ENCODE measurements at regions not wholly inside any gene's neighbourhood (a gene's known extent, or its start where the extent isn't known, plus 50 kb on each side); places are given as distances from the start of the nearest gene placed in this dataset.
"Not testable (repeated sequence)": the region's sequence is repeated elsewhere in the genome, so short reads cannot be mapped to it uniquely, and the experiment has no call there.

DNA sequence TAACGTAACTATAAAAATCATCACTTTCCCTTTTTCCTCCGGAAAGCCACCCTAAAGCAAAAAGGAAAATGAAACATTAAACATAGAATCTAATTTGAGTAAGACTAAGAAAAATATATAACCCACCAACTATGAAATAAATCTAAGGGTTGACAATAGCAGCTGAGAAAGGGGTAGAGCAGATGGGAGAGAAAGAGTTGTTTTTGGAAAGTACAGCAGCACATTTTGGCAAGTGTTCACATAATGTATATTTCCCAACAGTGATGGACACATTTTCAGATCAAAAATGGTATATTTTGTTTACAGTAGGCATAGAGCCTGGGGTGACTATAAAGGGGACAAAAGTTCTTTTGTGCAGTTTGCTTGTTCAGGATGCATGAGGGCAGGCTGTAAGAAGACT, 1287.4 kb upstream of the B3GALT2 start:
- DNase-seq, result no peak

- DNase-seq, result no peak
These were observed 1282.9 kb upstream of the B3GALT2 start for GRCh38 chr1:194469282-194469681.

DNA sequence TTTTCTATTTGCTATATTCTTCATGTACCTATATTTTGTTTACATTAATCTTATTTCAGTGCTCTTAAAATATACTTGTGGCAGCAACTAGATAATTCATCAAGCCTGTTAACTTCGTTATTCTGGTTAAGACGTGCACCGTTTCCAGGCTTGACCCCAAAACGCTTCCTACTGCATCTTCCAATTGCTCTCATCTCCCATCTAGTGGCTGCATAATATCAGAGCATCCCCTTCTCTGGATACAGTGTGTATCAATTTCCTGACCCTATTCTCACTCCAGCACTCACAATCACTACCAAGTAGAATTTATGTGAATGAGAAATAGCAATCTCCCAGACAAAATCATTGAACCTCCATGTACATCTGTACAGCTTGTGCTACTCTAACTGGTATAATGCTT, 1280.3 kb upstream of the B3GALT2 start:
- no peak for DNase-seq

- DNase-seq, result no peak
These were observed 1261.2 kb upstream of the B3GALT2 start for GRCh38 chr1:194447636-194448035.

- no peak for DNase-seq
These were observed 1258.8 kb upstream of the B3GALT2 start for GRCh38 chr1:194445244-194445643.

DNA sequence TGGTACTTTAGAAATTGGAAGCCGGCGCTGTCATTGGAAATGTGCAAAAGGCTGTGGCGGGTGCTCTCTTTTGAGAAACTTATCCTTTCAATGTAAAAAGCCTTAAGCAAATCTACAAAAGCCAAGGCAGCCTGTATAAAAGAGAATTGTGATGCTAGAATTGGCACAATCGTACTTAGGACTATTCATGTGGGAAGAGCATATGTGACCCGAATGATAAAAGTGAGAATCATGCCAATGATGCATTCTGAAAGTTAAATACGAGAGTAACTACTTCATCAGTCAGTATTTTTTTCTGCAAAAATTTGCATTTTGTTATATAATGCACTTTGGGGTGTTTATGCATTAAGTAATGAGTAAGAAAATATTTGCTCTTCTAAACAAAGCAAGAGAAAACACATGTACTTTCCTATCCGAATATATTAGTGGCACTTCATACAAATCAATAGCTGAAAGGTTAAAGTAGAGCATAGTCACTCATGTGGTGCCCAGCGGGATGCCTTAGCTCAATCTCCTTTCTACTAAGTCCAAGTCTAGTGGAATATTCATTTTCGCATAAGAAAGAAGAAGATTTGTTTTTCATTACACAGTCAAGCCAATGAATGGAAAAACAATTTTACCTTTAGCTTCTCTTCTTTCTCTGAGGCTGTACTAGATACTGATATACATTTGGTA, 1256.6 kb upstream of the B3GALT2 start:
- no peak for DNase-seq

DNA sequence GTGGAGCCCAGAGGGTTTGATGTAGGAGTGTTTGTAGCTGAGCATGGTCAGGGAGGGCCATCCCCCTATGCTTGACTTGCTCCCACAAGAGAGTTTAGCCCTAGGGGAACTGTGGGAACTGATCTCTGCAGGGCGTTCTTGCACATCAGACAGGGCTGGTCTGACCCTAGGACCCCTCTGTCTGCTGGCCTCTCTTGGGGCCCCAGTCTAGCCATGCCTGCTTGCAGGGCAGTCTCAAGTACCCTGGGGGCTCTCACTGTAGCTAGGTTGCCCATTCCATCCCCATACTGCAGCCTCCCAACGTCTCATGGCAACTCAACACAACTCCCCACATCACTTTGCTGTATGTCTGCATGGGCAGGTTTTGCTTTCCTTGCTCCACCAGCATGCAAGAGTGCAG, 1250.7 kb upstream of the B3GALT2 start:
- DNase-seq, result no peak

DNA sequence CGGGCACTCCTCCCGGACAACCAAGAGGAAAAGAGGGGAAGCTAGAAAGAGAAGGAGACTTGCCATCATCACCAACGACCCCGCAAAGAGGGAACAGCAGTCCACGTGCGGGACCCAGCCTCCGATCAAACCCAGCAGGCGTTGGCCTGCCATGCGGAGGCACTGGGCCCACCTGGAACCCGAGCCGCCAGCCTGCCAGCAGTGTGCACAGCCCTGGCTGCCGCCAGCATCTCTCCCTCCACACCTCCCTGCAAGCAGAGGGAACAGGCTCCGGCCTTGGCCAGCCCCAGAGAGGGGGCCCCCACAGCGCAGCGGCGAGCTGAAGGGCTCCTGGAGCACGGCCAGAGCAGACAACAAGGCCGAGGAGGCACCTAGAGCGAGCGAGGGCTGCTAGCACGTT, 1244.7 kb upstream of the B3GALT2 start:
- DNase-seq, result no peak

GRCh38 chr1:194420706-194421105, 1234.3 kb upstream of the B3GALT2 start:
- DNase-seq, result no peak

DNA sequence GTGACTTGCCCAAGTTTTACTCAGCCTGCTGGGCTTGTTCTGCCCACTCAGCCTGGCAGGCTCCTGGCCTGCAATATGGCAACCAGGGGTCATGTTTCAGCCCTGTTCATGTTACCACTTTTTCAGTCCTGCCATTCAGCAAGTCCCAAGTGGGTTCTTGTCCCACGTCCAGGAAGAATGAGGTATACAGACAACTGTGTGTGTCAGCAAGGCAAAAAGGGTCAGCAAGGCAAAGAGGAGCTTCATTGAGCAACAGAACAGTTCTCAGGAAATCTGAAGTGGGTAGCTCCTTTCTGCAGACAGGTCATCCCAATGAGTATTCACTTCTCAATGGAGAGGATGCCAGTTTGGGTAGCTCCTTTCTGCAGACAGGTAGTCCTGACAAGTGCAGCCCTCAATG, 1233.3 kb upstream of the B3GALT2 start:
- no peak for DNase-seq

- DNase-seq, result no peak
These were observed 1224.3 kb upstream of the B3GALT2 start for GRCh38 chr1:194410756-194411155.

- not testable (repeated sequence) for DNase-seq
These were observed 1220.8 kb upstream of the B3GALT2 start for GRCh38 chr1:194407238-194407637.

DNA sequence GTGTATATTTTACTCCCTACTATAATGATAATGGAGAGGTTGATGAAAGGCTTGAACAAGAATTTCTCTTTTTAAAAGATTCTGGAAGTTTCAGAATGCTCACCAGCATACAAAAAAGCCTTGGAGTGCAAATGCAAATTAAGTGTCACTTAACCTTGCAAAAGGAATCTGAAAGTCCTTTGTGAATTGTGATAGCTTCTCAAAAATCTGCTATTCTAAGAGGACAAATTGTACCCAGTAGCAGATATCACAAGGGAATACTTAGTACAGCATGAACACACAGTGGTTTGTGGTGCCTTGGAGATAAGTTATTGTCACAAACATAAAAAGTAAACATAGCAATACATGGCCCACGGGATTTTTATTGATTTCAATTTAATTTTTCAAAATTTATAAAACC, 1208.3 kb upstream of the B3GALT2 start:
- DNase-seq, result no peak

GRCh38 chr1:194387531-194387930, 1201.1 kb upstream of the B3GALT2 start:
- DNase-seq, result no peak

DNA sequence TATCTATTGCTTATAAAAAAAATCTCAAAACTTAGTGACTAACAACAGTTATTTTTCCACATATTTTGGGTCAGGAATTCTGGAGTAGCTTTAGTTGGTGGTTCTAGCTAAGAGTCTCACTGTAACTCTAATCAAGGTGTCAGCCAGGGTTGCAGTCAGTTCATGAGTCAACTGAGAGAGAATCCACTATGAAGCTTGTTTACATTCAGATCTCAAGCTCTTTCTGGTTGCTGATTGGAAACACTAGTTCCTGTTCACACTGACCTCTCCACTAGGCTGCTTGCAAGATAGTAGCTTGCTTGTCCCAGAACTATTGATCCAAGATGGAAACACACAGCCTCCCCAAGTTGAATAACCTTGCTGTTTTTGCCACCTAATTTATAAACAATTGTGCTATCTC, 1192.1 kb upstream of the B3GALT2 start:
- no peak for DNase-seq

- DNase-seq, result no peak
These were observed 1188.2 kb upstream of the B3GALT2 start for GRCh38 chr1:194374649-194375048.

GRCh38 chr1:194372266-194372665, 1185.9 kb upstream of the B3GALT2 start:
- no peak for DNase-seq

GRCh38 chr1:194369622-194370021, 1183.2 kb upstream of the B3GALT2 start:
- no peak for DNase-seq

DNA sequence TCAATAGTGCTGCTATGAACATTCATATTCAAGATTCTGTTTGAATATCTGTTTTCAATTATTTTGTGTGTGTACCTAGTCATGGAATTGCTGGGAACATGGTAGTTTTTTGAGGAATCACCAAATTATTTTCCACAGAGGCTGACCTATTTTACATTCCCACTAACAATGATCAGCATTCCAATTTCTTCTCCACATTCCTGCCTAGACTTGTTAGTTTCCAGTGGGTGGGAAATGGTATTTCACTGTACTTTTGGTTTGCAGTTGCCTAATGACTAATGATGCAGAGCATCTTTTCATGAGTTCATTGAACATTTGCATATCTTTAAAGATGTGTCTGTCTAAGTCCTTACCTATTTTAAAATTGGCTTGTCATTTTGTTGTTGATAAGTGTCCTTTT, 1182.6 kb upstream of the B3GALT2 start:
- DNase-seq, result no peak

- DNase-seq, result no peak
These were observed 1180.7 kb upstream of the B3GALT2 start for GRCh38 chr1:194367121-194367520.

DNA sequence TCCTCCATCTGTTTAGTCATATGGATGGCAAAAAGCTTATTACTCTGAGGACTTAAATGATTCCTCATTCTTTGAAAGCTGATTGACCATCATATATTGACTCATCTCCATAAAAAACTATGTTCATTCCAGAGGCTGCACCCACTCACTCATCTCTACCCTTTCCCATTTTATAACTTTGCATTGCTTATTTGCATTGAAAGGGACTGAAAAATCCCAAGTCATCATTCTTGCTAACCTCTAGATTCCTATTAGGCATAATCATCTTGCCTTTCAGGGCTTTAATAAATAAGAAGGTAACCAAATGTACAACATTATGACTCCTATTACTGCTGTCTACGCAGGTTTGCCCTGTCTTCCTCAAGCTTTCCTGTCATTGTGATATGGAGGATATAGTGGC, 1180.3 kb upstream of the B3GALT2 start:
- DNase-seq, result no peak

DNA sequence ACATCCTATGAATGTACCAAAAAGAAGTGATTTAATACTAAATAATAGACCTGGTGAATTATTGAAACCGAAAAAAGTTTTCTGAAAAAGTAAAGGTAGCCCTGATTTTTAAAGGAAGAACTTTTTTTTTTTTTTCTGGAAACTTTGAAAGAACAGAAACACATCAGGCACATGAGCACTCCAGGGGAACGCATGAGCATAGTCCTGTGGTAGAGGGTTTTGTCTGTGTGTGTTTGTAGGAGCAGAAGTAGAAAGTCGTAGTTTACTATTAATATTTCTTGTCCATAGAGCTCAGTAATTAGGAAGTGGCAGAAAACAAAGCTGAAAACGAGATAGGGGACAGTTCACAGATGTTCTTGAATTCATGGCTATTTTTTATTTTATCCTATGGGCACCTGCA, 1175.9 kb upstream of the B3GALT2 start:
- DNase-seq, result no peak

DNA sequence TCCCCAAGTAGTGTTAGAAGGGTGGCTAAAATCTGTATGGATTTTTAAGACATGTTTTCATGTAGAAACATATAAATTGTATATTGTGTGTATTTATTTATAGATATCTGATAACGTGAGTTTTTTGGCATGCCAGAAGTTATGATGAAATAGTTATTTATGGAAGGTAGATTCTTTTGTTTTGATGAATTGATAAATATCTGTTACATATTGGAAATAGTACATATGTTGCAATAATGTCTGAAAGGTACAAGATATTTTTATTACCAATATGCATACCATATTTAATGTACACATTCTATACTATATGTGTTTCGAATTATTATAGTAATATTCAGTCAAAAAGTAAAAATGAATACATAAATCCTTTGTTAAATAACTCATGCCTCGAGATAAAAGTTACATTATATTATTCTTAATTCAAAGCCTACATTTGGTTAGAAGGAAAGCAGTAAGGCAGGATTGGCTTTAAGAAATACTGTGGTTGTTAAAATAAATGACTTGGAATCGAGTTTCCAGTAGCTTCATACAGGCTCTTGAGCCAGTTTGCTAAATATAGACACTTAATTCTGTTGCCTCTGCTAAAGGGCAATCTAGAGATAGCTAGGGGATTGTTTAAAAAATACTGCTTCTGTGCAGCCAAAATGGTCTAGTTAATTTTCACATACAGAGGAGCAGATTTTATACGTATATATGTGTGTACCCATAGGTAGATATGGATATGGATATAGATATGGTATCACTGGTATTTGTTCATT, 1175.1 kb upstream of the B3GALT2 start:
- DNase-seq, result no peak

GRCh38 chr1:194358208-194358581, 1171.8 kb upstream of the B3GALT2 start:
- DNase-seq, result no peak
